ENCODE measurements at regions not wholly inside any gene's neighbourhood (a gene's known extent, or its start where the extent isn't known, plus 50 kb on each side); places are given as distances from the start of the nearest gene placed in this dataset.

DNA sequence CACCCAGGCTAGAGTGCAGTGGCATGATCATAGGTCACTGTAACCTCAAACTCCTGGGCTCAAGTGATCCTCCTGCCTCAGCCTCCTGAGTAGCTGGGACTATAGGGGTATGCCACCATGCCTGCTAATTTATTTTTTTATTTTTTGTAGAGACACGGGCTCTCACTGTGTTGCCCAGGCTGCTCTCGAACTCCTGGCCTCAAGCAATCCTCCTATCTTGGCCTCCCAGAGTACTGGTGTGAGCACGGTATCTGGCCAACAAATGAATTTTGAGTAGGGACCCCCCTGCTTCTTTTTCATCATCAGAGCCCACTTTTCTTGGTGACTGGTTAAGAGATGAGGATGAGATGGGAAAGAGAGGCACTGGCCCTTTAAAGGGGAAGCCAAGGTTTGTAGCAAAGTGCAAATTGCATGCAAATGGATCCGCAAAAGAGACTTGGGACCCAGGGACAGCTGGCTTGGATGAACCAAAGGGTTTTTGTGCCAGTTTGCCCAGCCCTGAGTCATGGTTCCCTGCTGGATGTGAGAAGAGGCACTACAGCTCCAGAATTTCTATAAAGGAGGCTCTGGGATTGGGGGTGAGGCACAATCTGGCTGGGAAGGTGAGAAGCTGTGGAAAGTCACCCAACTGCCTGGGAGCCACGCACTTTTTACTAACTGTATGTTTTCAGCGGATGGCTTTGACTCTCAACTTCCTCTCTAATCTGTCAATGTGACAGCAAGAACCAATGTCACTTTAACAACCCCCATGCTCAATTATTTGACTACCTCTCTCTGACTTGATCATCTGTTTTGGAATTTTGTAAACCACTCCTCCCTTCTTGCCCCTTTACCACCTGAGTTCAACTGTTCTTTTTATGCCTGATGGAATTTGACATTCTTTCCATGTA is 58.7 kb upstream of the RNF24 start:
- TF ChIP-seq, protein P1, sequence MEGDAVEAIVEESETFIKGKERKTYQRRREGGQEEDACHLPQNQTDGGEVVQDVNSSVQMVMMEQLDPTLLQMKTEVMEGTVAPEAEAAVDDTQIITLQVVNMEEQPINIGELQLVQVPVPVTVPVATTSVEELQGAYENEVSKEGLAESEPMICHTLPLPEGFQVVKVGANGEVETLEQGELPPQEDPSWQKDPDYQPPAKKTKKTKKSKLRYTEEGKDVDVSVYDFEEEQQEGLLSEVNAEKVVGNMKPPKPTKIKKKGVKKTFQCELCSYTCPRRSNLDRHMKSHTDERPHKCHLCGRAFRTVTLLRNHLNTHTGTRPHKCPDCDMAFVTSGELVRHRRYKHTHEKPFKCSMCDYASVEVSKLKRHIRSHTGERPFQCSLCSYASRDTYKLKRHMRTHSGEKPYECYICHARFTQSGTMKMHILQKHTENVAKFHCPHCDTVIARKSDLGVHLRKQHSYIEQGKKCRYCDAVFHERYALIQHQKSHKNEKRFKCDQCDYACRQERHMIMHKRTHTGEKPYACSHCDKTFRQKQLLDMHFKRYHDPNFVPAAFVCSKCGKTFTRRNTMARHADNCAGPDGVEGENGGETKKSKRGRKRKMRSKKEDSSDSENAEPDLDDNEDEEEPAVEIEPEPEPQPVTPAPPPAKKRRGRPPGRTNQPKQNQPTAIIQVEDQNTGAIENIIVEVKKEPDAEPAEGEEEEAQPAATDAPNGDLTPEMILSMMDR (conservative IDR thresholded peaks at IDR 0.05), result no peak
- Mint-ChIP-seq H3K4me3 (no peak overlapping the region), H3K9me3 (no peaks in the 10 kb centered on the region), H3K27me3 (ENCODE audit: low read depth) (no peaks in the 10 kb centered on the region), H3K27ac (ENCODE audit: unreplicated experiment) (no peak overlapping the region), H3K36me3 (ENCODE audit: low read depth) (no peaks in the 10 kb centered on the region), H3K4me1 (peaks cover 25% of the 10 kb centered on the region)
- DNase-seq (ENCODE audit: low read depth, low spot score), result no peak

GRCh38 chr20:4071178-4071693 is 55.9 kb upstream of the RNF24 start:
- no peaks in the 10 kb centered on the region for H3K27me3 Mint-ChIP-seq (ENCODE audit: low read depth)
- no peak overlapping the region for H3K27ac Mint-ChIP-seq (ENCODE audit: unreplicated experiment)
- TF ChIP-seq, protein P1 (conservative IDR thresholded peaks at IDR 0.05), result no peak
- no peak overlapping the region for H3K4me3 Mint-ChIP-seq
- H3K4me1 Mint-ChIP-seq, result peaks cover 18% of the 10 kb centered on the region
- peak; percentile 21 for DNase-seq (ENCODE audit: low read depth, low spot score)
- no peaks in the 10 kb centered on the region for H3K36me3 Mint-ChIP-seq (ENCODE audit: low read depth)
- H3K9me3 Mint-ChIP-seq, result no peaks in the 10 kb centered on the region

DNA sequence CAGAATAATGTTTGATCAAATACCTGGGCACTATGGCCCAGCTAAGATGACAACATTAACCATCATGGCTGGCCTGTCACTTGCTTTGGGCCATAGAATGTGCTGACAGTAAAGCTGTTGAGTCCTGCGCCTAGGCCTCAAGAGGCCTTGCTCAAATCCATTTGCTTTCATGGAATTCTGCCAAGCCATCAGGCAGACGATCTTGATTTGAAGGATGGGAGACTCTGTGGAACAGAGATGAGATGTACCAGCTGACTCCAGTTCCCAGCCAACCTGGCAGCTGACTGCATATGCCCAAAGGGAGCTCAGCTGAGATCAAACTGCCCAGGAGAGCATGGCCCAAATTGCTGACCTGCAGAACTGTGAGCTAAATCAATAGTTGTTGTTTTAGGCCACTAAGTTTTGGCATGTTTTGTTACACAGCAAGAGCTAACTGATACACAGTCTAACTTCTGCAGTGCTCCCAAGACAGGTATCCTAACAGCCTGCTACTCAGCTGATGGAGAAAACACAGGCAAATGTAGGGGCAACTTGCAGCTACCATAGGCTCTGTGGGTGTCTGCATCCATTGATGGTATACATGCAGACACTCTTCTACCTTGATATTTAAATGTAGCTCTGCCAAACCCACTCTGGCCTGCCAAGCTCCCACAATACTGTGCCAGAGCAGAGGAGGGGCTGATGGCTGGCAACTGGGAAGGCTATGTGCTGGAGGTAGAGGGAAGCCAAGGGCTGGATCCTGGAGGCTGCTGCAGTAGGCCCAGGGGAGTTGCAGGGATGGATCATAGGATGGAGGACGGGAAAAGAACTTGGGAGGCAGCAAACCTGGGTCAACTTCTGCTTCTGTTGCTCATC is 55.2 kb upstream of the RNF24 start:
- H3K4me3 Mint-ChIP-seq, result no peak overlapping the region
- TF ChIP-seq, protein P1 (conservative IDR thresholded peaks at IDR 0.05), result no peak
- peaks cover 18% of the 10 kb centered on the region for H3K4me1 Mint-ChIP-seq
- H3K9me3 Mint-ChIP-seq, result no peaks in the 10 kb centered on the region
- no peak for DNase-seq (ENCODE audit: low read depth, low spot score)
- no peak overlapping the region for H3K27ac Mint-ChIP-seq (ENCODE audit: unreplicated experiment)
- H3K27me3 Mint-ChIP-seq (ENCODE audit: low read depth), result no peaks in the 10 kb centered on the region
- no peaks in the 10 kb centered on the region for H3K36me3 Mint-ChIP-seq (ENCODE audit: low read depth)

DNA sequence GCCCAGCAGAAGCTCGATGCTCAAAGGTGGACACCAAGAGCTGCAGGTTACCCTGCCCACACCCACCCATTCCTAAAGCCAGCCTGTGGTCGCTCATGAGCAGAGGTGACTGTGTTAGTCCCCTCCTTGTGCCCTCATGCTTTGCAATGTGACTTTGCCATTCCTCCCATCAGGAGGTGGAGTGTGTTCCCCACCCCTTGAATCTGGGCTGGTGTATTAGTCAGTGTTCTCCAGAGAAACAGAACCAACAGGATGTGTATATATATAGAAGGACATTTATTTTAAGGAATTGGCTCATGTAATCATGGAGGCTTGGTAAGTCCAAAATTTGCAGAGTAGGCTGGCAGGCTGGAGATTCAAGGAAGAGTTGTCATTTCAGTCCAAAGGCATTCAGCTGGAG is 54.4 kb upstream of the RNF24 start:
- no peak for DNase-seq (ENCODE audit: low read depth, low spot score)
- H3K27me3 Mint-ChIP-seq (ENCODE audit: low read depth), result no peaks in the 10 kb centered on the region
- no peaks in the 10 kb centered on the region for H3K36me3 Mint-ChIP-seq (ENCODE audit: low read depth)
- H3K4me1 Mint-ChIP-seq, result peaks cover 18% of the 10 kb centered on the region
- H3K9me3 Mint-ChIP-seq, result no peaks in the 10 kb centered on the region
- no peak overlapping the region for H3K4me3 Mint-ChIP-seq
- TF ChIP-seq, protein P1 (conservative IDR thresholded peaks at IDR 0.05), result no peak
- H3K27ac Mint-ChIP-seq (ENCODE audit: unreplicated experiment), result no peak overlapping the region

- TF ChIP-seq, protein P1 (conservative IDR thresholded peaks at IDR 0.05), result no peak
- no peak for DNase-seq (ENCODE audit: low read depth, low spot score)
- Mint-ChIP-seq H3K4me3 (no peak overlapping the region), H3K36me3 (ENCODE audit: low read depth) (no peaks in the 10 kb centered on the region), H3K9me3 (no peaks in the 10 kb centered on the region), H3K4me1 (peaks cover 18% of the 10 kb centered on the region), H3K27me3 (ENCODE audit: low read depth) (no peaks in the 10 kb centered on the region), H3K27ac (ENCODE audit: unreplicated experiment) (no peak overlapping the region)
Observed at GRCh38 chr20:4068708-4069107, 53.4 kb upstream of the RNF24 start.
